Liver (tissue), 8 donors: ENCODE measurements at regions not wholly inside any gene's neighbourhood (a gene's known extent, or its start where the extent isn't known, plus 50 kb on each side); places are given as distances from the start of the nearest gene placed in this dataset.

Source experiments
- DNase-seq: peaks from one replicate; pipeline ENCODE4 v3.0.0-alpha.2; 2017; ENCODE audit warnings: low spot score
- H3K27ac ChIP-seq, 2 donors: one replicate each; pipeline ENCODE4 v1.7.0; 2013; ENCODE audit warnings: inconsistent platforms in 2 of 2, low read length in 2 of 2, control low read depth in 1 of 2, low read depth in 1 of 2, mild to moderate bottlenecking in 1 of 2
- H3K27me3 ChIP-seq, 4 donors: one replicate each; pipeline versions ENCODE4 v1.6.1 to v1.7.0; 2013; ENCODE audit warnings: low read length in 3 of 4, inconsistent platforms in 1 of 4, mild to moderate bottlenecking in 1 of 4, moderate library complexity in 1 of 4; ENCODE audit not compliant: control insufficient read depth in 4 of 4, insufficient read depth in 4 of 4
- H3K36me3 ChIP-seq, 4 donors: one replicate each; pipeline versions ENCODE4 v1.6.1 to v1.7.0; 2013; ENCODE audit warnings: low read length in 3 of 4, mild to moderate bottlenecking in 3 of 4, low read depth in 1 of 4, moderate library complexity in 1 of 4; ENCODE audit not compliant: control insufficient read depth in 4 of 4, insufficient read depth in 3 of 4
- H3K4me1 ChIP-seq, 4 donors: one replicate each; pipeline versions ENCODE4 v1.6.1 to v1.7.0; 2013; ENCODE audit warnings: low read length in 3 of 4, mild to moderate bottlenecking in 3 of 4, moderate library complexity in 1 of 4; ENCODE audit not compliant: control insufficient read depth in 4 of 4, insufficient read depth in 4 of 4
- H3K4me3 ChIP-seq, 3 donors: one replicate each; pipeline versions ENCODE4 v1.6.1 to v1.7.0; 2013; ENCODE audit warnings: low read length in 3 of 3, control low read depth in 1 of 3, low read depth in 1 of 3, mild to moderate bottlenecking in 1 of 3
- H3K9ac ChIP-seq, 2 donors: one replicate each; pipeline ENCODE4 v1.7.0; 2013; ENCODE audit warnings: low read length in 2 of 2, mild to moderate bottlenecking in 2 of 2, moderate library complexity in 2 of 2, control low read depth in 1 of 2, low read depth in 1 of 2
- H3K9me3 ChIP-seq, 4 donors: one replicate each; pipeline versions ENCODE4 v1.6.1 to v1.7.0; 2013; ENCODE audit warnings: low read length in 3 of 4; ENCODE audit not compliant: control insufficient read depth in 4 of 4
- CTCF ChIP-seq: fragments of 150-350 bp; IDR thresholded peaks from 2 replicates; pipeline ENCODE4 v1.5.1; 2017; ENCODE audit warnings: improper control_type of control experiment, low read depth, low read length; ENCODE audit not compliant: missing input control
- EGR1 ChIP-seq, 2 donors: IDR thresholded peaks; 2 replicates each; pipeline ENCODE4 v1.6.1; 2016 to 2018; ENCODE audit warnings: antibody characterized with exemption in 2 of 2, low read depth in 2 of 2
- FOXA1 ChIP-seq: IDR thresholded peaks from 2 replicates; pipeline ENCODE4 v1.6.1; 2016; ENCODE audit warnings: antibody characterized with exemption
- FOXA2 ChIP-seq: IDR thresholded peaks from 2 replicates; pipeline ENCODE4 v1.6.1; 2016; ENCODE audit warnings: antibody characterized with exemption
- GABPA ChIP-seq, 2 donors: IDR thresholded peaks in 1 of 2; conservative IDR thresholded peaks in 1 of 2; 2 replicates each; pipeline ENCODE4 v1.6.1; 2016; ENCODE audit warnings: antibody characterized with exemption in 2 of 2, mild to moderate bottlenecking in 1 of 2, moderate library complexity in 1 of 2
- HNF4A ChIP-seq, 2 donors: conservative IDR thresholded peaks; 2 replicates each; pipeline ENCODE4 v1.6.1; 2016; ENCODE audit warnings: antibody characterized with exemption in 2 of 2, mild to moderate bottlenecking in 2 of 2
- HNF4G ChIP-seq: IDR thresholded peaks from 2 replicates; pipeline ENCODE4 v1.6.1; 2016; ENCODE audit warnings: antibody characterized with exemption
- JUND ChIP-seq, 2 donors: IDR thresholded peaks; 2 replicates each; pipeline ENCODE4 v1.6.1; 2016; ENCODE audit warnings: antibody characterized with exemption in 2 of 2
- MAX ChIP-seq: IDR thresholded peaks from 2 replicates; pipeline ENCODE4 v1.6.1; 2016; ENCODE audit warnings: antibody characterized with exemption
- NR2F2 ChIP-seq: IDR thresholded peaks from 2 replicates; pipeline ENCODE4 v1.6.1; 2016; ENCODE audit warnings: antibody characterized with exemption
- RAD21 ChIP-seq, 2 donors: IDR thresholded peaks; 2 replicates each; pipeline ENCODE4 v1.6.1; 2016; ENCODE audit warnings: antibody characterized with exemption in 2 of 2, mild to moderate bottlenecking in 2 of 2
- RXRA ChIP-seq, 2 donors: IDR thresholded peaks; 2 replicates each; pipeline ENCODE4 v1.6.1; 2017 to 2018; ENCODE audit warnings: antibody characterized with exemption in 2 of 2, mild to moderate bottlenecking in 1 of 2
- SP1 ChIP-seq: IDR thresholded peaks from 2 replicates; pipeline ENCODE4 v1.6.1; 2018; ENCODE audit warnings: antibody characterized with exemption, mild to moderate bottlenecking
- TAF1 ChIP-seq: conservative IDR thresholded peaks from 2 replicates; pipeline ENCODE4 v1.6.1; 2016; ENCODE audit warnings: antibody characterized with exemption, mild to moderate bottlenecking
- YY1 ChIP-seq: IDR thresholded peaks from 2 replicates; pipeline ENCODE4 v1.6.1; 2016; ENCODE audit warnings: antibody characterized with exemption, mild to moderate bottlenecking
- WGBS: extraction: QIAGEN DNeasy Blood & Tissue Kit; methylation state at CpG from one replicate; pipeline ENCODE4 v1.1.7; 2013; 5-methylcytosine and 5-hydroxymethylcytosine counted together
- TF ChIP-seq, protein P1 (sequence below): IDR thresholded peaks from 2 replicates; pipeline ENCODE4 v1.6.1; 2016; ENCODE audit warnings: antibody characterized with exemption
- TF ChIP-seq, protein P2 (sequence below): IDR thresholded peaks from 2 replicates; pipeline ENCODE4 v1.6.1; 2016; ENCODE audit warnings: antibody characterized with exemption, mild to moderate bottlenecking
- TF ChIP-seq, protein P3 (sequence below): IDR thresholded peaks from 2 replicates; pipeline ENCODE4 v1.6.1; 2016; ENCODE audit warnings: antibody characterized with exemption
- donor health status: healthy.
- donor health status: healthy.
- donor health status: healthy.
- donor health status: healthy.
- donor health status: healthy.

GRCh38 chr5:11984196-11984595 is 80.0 kb upstream of the CTNND2 start:
- no peaks in the 10 kb centered on the region for H3K27me3 ChIP-seq
- no peak overlapping the region for H3K9ac ChIP-seq
- H3K36me3 ChIP-seq = no peaks in the 10 kb centered on the region
- H3K9me3 ChIP-seq = no peaks in the 10 kb centered on the region
- no peak overlapping the region for H3K27ac ChIP-seq
- WGBS = 82% methylated on average over 1 of the region's 1 CpG
- no peak for DNase-seq
- no peak overlapping the region for H3K4me3 ChIP-seq
- TF ChIP-seq RAD21 (IDR thresholded peaks at IDR 0.05) = no peak
- TF ChIP-seq HNF4A (conservative IDR thresholded peaks at IDR 0.05) = no peak
- no peak for TF ChIP-seq TAF1
- no peak for TF ChIP-seq FOXA1
- TF ChIP-seq GABPA (IDR thresholded peaks at IDR 0.05 in 1 of 2, conservative IDR thresholded peaks at IDR 0.05 in 1 of 2) = no peak
- TF ChIP-seq YY1 = no peak
- TF ChIP-seq FOXA2 = no peak
- no peak for TF ChIP-seq HNF4G
- no peak for TF ChIP-seq JUND (IDR thresholded peaks at IDR 0.05)
- no peak for TF ChIP-seq EGR1 (IDR thresholded peaks at IDR 0.05; ENCODE audit: low read depth in 2 of 2)
- TF ChIP-seq, protein P1, sequence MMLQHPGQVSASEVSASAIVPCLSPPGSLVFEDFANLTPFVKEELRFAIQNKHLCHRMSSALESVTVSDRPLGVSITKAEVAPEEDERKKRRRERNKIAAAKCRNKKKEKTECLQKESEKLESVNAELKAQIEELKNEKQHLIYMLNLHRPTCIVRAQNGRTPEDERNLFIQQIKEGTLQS = no peak
- H3K4me1 ChIP-seq = no peaks in the 10 kb centered on the region

GRCh38 chr5:11981986-11982385 is 77.7 kb upstream of the CTNND2 start:
- 88% methylated on average over 3 of the region's 3 CpGs for WGBS
- Histone ChIP-seq H3K9me3 (no peaks in the 10 kb centered on the region), H3K9ac (no peak overlapping the region), H3K27ac (no peak overlapping the region), H3K27me3 (no peaks in the 10 kb centered on the region), H3K36me3 (no peaks in the 10 kb centered on the region), H3K4me1 (no peaks in the 10 kb centered on the region), H3K4me3 (no peak overlapping the region)
- no peak for DNase-seq
- TF ChIP-seq GABPA (IDR thresholded peaks at IDR 0.05 in 1 of 2, conservative IDR thresholded peaks at IDR 0.05 in 1 of 2) (no peak), HNF4G (no peak), JUND (IDR thresholded peaks at IDR 0.05) (no peak), RXRA (IDR thresholded peaks at IDR 0.05) (no peak), TAF1 (no peak), YY1 (no peak), NR2F2 (no peak), FOXA2 (no peak), HNF4A (conservative IDR thresholded peaks at IDR 0.05) (no peak), CTCF (no peak), MAX (no peak), RAD21 (IDR thresholded peaks at IDR 0.05) (no peak), SP1 (no peak), FOXA1 (no peak), EGR1 (IDR thresholded peaks at IDR 0.05; ENCODE audit: low read depth in 2 of 2) (no peak)
- TF ChIP-seq, protein P1 = no peak
- TF ChIP-seq, protein P2, sequence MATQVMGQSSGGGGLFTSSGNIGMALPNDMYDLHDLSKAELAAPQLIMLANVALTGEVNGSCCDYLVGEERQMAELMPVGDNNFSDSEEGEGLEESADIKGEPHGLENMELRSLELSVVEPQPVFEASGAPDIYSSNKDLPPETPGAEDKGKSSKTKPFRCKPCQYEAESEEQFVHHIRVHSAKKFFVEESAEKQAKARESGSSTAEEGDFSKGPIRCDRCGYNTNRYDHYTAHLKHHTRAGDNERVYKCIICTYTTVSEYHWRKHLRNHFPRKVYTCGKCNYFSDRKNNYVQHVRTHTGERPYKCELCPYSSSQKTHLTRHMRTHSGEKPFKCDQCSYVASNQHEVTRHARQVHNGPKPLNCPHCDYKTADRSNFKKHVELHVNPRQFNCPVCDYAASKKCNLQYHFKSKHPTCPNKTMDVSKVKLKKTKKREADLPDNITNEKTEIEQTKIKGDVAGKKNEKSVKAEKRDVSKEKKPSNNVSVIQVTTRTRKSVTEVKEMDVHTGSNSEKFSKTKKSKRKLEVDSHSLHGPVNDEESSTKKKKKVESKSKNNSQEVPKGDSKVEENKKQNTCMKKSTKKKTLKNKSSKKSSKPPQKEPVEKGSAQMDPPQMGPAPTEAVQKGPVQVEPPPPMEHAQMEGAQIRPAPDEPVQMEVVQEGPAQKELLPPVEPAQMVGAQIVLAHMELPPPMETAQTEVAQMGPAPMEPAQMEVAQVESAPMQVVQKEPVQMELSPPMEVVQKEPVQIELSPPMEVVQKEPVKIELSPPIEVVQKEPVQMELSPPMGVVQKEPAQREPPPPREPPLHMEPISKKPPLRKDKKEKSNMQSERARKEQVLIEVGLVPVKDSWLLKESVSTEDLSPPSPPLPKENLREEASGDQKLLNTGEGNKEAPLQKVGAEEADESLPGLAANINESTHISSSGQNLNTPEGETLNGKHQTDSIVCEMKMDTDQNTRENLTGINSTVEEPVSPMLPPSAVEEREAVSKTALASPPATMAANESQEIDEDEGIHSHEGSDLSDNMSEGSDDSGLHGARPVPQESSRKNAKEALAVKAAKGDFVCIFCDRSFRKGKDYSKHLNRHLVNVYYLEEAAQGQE = no peak
- TF ChIP-seq, protein P3, sequence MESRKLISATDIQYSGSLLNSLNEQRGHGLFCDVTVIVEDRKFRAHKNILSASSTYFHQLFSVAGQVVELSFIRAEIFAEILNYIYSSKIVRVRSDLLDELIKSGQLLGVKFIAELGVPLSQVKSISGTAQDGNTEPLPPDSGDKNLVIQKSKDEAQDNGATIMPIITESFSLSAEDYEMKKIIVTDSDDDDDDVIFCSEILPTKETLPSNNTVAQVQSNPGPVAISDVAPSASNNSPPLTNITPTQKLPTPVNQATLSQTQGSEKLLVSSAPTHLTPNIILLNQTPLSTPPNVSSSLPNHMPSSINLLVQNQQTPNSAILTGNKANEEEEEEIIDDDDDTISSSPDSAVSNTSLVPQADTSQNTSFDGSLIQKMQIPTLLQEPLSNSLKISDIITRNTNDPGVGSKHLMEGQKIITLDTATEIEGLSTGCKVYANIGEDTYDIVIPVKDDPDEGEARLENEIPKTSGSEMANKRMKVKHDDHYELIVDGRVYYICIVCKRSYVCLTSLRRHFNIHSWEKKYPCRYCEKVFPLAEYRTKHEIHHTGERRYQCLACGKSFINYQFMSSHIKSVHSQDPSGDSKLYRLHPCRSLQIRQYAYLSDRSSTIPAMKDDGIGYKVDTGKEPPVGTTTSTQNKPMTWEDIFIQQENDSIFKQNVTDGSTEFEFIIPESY = no peak
